GM20000 (cell line): ENCODE measurements at regions not wholly inside any gene's neighbourhood (a gene's known extent, or its start where the extent isn't known, plus 50 kb on each side); places are given as distances from the start of the nearest gene placed in this dataset.

Experiments
- DNase-seq: peaks from one replicate; pipeline ENCODE4 v3.0.0; 2012; ENCODE audit warnings: low spot score
- TF ChIP-seq, protein P1 (sequence below): IDR thresholded peaks from 2 replicates; pipeline ENCODE4 v1.5.1; 2012; ENCODE audit warnings: mild to moderate bottlenecking, control low read depth; ENCODE audit errors: extremely low read depth, missing control alignments

DNA sequence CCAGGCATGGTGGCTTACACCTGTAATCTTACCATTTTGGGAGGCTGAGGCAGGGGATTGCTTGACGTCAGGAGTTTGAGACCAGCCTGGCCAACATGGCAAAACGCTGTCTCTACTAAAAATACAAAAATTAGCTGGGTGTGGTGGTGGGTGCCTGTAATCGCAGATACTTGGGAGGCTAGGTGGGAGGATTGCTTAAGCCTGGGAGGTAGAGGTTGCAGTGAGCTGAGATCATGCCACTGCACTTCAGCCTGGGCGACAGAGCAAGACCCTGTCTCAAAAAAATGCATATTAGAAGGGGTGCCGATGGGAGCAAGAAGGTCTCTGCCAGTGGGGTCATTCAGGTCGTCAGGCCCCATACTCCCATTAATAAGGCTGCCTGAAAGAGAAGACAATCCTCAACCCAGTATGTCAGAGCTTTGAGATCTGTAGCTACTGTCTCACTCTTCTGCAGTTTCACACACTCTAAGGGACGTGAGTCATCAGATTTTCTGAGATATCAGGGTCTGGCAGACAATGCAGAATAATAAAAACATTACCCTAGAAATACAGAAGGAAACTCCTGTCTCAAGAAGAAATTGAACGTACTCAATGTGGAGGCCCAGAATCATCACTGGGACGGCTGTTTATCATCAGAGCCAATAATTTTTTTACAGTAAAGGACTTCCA is 176.7 kb upstream of the FAT1 start:
- DNase-seq = no peak
- TF ChIP-seq, protein P1, sequence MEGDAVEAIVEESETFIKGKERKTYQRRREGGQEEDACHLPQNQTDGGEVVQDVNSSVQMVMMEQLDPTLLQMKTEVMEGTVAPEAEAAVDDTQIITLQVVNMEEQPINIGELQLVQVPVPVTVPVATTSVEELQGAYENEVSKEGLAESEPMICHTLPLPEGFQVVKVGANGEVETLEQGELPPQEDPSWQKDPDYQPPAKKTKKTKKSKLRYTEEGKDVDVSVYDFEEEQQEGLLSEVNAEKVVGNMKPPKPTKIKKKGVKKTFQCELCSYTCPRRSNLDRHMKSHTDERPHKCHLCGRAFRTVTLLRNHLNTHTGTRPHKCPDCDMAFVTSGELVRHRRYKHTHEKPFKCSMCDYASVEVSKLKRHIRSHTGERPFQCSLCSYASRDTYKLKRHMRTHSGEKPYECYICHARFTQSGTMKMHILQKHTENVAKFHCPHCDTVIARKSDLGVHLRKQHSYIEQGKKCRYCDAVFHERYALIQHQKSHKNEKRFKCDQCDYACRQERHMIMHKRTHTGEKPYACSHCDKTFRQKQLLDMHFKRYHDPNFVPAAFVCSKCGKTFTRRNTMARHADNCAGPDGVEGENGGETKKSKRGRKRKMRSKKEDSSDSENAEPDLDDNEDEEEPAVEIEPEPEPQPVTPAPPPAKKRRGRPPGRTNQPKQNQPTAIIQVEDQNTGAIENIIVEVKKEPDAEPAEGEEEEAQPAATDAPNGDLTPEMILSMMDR = no peak

DNA sequence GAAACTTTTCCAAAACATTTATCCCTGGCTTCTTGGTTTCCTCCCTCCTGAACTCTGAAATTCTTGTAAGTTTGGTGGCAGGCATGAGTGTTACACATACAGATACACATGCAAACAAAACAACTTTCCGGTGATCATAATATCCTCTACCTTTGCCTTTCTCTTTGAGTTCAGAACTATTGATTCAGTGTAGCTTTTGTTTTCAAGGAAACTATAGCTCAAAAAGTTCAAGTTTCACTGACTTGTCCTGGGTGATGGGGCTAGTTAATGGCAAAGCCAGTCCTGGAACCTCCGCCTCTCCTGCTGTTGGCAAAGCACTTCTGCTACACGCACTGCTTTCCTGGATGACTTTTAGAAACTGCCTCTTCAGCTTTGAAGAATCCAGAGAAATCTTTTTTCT is 177.3 kb upstream of the FAT1 start:
- DNase-seq = no peak
- TF ChIP-seq, protein P1 = no peak

DNA sequence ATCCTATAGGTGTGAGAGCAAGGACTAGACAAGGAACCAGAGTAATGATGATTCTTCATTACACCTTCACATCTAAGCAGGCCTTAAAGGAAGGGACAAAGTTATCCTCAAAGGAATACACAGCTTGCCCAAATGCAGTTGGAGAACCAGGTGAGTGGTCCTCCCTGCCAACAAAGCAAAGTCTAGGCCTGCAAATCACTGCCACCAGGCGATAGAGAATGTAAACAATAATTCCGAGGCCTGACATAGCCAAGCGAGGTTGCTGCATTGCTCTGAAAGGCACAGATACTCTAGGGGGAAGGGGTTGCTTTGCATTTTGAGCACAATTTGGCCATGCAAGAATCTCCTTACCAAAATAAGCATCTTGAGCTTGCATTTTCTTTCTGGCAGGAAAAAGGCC is 178.2 kb upstream of the FAT1 start:
- DNase-seq = no peak
- TF ChIP-seq, protein P1 = no peak

DNA sequence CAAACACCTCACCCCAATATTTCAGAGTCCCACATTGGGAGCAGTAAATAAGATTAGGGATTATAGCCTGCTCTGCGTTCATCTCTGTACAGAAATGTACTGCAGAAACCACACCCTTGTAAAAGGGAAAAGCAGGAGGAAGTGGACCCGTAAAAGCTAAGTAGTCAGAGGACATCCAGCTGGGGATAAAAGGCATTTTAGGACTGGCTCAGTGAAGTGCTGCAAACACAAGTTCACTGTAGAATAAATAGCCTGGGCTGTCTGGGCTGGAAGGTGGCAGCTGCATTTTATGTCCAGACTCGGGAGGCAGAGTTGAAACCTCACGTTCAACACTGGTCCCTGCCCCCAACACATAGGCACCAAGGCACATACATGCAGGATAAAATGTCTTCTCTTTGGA is 178.7 kb upstream of the FAT1 start:
- TF ChIP-seq, protein P1 = no peak
- DNase-seq = no peak

DNA sequence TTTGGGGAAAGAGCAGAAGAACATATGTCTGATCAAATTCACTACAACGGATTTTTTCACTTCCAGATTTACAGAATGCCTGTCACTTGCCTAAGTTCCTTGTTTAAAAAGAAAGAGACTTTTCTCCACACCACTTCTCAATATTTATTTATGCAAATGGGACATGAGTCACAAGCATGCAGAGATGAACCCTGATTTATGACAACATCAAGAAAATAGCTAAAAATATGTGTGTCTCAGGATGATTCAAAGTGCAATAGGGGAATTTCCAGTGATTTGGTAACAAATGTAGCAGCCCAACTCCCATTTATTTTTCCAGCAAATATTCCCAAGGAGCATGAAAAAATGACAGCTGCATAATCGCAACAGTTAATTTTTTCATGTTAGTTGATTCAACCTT is 180.4 kb upstream of the FAT1 start:
- no peak for DNase-seq
- TF ChIP-seq, protein P1 = no peak

DNA sequence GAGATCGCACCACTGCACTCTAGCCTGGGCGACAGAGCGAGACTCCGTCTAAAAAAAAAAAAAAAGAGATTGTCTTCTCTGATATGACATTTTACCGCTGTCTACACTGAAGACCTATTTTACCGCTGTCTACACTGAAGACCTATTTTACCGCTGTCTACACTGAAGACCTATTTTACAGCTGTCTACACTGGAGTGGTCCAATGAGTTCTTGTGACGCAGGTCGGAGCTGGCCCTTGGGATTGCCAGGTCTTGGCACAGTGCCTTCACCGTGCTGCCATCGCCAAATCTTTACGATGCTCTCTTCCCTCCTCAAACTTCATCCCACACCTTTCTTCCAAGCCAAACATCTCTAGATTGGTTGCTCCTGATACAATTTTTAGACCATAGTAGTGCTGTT is 183.1 kb upstream of the FAT1 start:
- no peak for DNase-seq
- TF ChIP-seq, protein P1 = no peak

DNA sequence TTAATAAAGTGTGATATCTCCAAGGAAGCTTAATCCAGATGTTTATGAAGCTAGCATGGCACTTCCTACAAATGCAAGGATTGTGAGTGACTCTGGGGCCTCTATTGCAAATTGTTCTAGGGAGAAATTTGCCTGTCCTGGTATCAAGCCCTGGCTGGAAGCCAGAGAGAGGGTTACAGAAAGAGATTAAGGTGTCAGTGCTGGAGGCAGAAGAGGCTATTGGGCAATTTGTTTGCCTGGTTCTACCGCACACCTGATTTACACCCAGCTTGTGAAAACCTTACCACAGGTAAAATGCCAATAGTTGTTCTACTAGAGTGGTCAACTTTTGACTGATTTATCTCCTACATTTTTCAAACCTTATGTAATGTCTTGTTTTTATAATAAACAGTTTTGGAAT is 186.7 kb upstream of the FAT1 start:
- no peak for DNase-seq
- TF ChIP-seq, protein P1 = no peak
